WTC11 (cell line): ENCODE measurements at regions not wholly inside any gene's neighbourhood (a gene's known extent, or its start where the extent isn't known, plus 50 kb on each side); places are given as distances from the start of the nearest gene placed in this dataset.
A peak's percentile ranks its signal among the peaks of the same experiment; 100 is the strongest.

ENCODE experiments used
- ATAC-seq: fragments of 200-7000 bp; cut with Tn5 transposase; 2 replicates; pipeline ENCODE4 v1.10.0; 2021; ENCODE audit warnings: mild to moderate bottlenecking, moderate library complexity
- CTCF ChIA-PET: fragments of 300-600 bp; sonication (Branson Sonifier 250); formaldehyde crosslinking; loops from one replicate; lab custom pipeline; 2021; ENCODE audit warnings: antibody characterized with exemption; lab: Charles Lee
- POLR2A ChIA-PET: fragments of 350-600 bp; sonication (Branson Sonifier 250); formaldehyde crosslinking; loops from one replicate; lab custom pipeline; 2021; ENCODE audit warnings: antibody characterized with exemption; lab: Charles Lee
- DNase-seq: peaks from one replicate; pipeline ENCODE4 v3.0.0; 2021; ENCODE audit warnings: low spot score
- H3K27ac Mint-ChIP-seq: 2 replicates; pipeline ENCODE4 v1.8.0; 2021; ENCODE audit warnings: mixed read lengths
- H3K27me3 Mint-ChIP-seq: 2 replicates; pipeline ENCODE4 v1.8.0; 2021; ENCODE audit warnings: low read depth, mild to moderate bottlenecking, moderate library complexity, mixed read lengths
- H3K36me3 Mint-ChIP-seq: 2 replicates; pipeline ENCODE4 v1.8.0; 2021; ENCODE audit warnings: mixed read lengths
- H3K4me1 Mint-ChIP-seq: 2 replicates; pipeline ENCODE4 v1.8.0; 2022; ENCODE audit warnings: mixed read lengths
- H3K4me3 Mint-ChIP-seq: 2 replicates; pipeline ENCODE4 v1.8.0; 2021; ENCODE audit warnings: mild to moderate bottlenecking, moderate library complexity, mixed read lengths
- H3K9me3 Mint-ChIP-seq: 2 replicates; pipeline ENCODE4 v1.8.0; 2021; ENCODE audit warnings: mixed read lengths
- ARID4B ChIP-seq: sonication (generic); formaldehyde crosslinking; IDR thresholded peaks from 2 replicates; pipeline ENCODE4 v1.8.0; 2023; ENCODE audit warnings: missing genetic modification reagents, mild to moderate bottlenecking, borderline replicate concordance
- CREM ChIP-seq: sonication (generic); formaldehyde crosslinking; IDR thresholded peaks from 2 replicates; pipeline ENCODE4 v1.8.1; 2022; ENCODE audit warnings: mild to moderate bottlenecking, missing genetic modification reagents, moderate library complexity
- ELF4 ChIP-seq: sonication (generic); formaldehyde crosslinking; IDR thresholded peaks from 2 replicates; pipeline ENCODE4 v1.8.1; 2022; ENCODE audit warnings: low read depth, mild to moderate bottlenecking, moderate library complexity, missing genetic modification reagents
- FOXK1 ChIP-seq: sonication (generic); formaldehyde crosslinking; IDR thresholded peaks from 2 replicates; pipeline ENCODE4 v1.8.0; 2022; ENCODE audit warnings: mild to moderate bottlenecking, moderate library complexity, missing genetic modification reagents
- IRF1 ChIP-seq: sonication (generic); formaldehyde crosslinking; IDR thresholded peaks from 2 replicates; pipeline ENCODE4 v1.8.0; 2023; ENCODE audit warnings: missing genetic modification reagents
- NFYB ChIP-seq: sonication (generic); formaldehyde crosslinking; conservative IDR thresholded peaks from 2 replicates; pipeline ENCODE4 v1.8.0; 2022; ENCODE audit warnings: low read depth, missing genetic modification reagents
- NR3C1 ChIP-seq: sonication (generic); formaldehyde crosslinking; conservative IDR thresholded peaks from 2 replicates; pipeline ENCODE4 v1.8.1; 2023; ENCODE audit warnings: low read depth, mild to moderate bottlenecking, missing genetic modification reagents
- PRDM15 ChIP-seq: sonication (generic); formaldehyde crosslinking; IDR thresholded peaks from 2 replicates; pipeline ENCODE4 v1.8.0; 2022; ENCODE audit warnings: missing genetic modification reagents
- SMAD3 ChIP-seq: sonication (generic); formaldehyde crosslinking; IDR thresholded peaks from 2 replicates; pipeline ENCODE4 v1.8.0; 2022; ENCODE audit warnings: missing genetic modification reagents, mild to moderate bottlenecking, borderline replicate concordance
- SOX15 ChIP-seq: fragments of 250-450 bp; sonication (Bioruptor Pico); IDR thresholded peaks from 2 replicates; pipeline ENCODE4 v1.9.0; 2021; ENCODE audit warnings: mild to moderate bottlenecking
- TCF7 ChIP-seq: sonication (generic); formaldehyde crosslinking; IDR thresholded peaks from 2 replicates; pipeline ENCODE4 v1.8.0; 2022; ENCODE audit warnings: mild to moderate bottlenecking, low read depth, missing genetic modification reagents, moderate library complexity
- ZNF121 ChIP-seq: sonication (generic); formaldehyde crosslinking; IDR thresholded peaks from 2 replicates; pipeline ENCODE4 v1.8.0; 2023; ENCODE audit warnings: missing genetic modification reagents
- ZNF138 ChIP-seq: sonication (generic); formaldehyde crosslinking; conservative IDR thresholded peaks from 2 replicates; pipeline ENCODE4 v1.8.1; 2022; ENCODE audit warnings: mild to moderate bottlenecking, moderate library complexity, missing genetic modification reagents
- ZNF281 ChIP-seq: sonication (generic); formaldehyde crosslinking; IDR thresholded peaks from 2 replicates; pipeline ENCODE4 v1.8.0; 2023; ENCODE audit warnings: mild to moderate bottlenecking, missing genetic modification reagents
- ZNF317 ChIP-seq: sonication (generic); formaldehyde crosslinking; IDR thresholded peaks from 2 replicates; pipeline ENCODE4 v1.8.1; 2023; ENCODE audit warnings: low read depth, mild to moderate bottlenecking, moderate library complexity, missing genetic modification reagents, borderline replicate concordance
- ZNF671 ChIP-seq: fragments of 250-450 bp; sonication (Bioruptor Pico); IDR thresholded peaks from 2 replicates; pipeline ENCODE4 v1.8.0; 2021; ENCODE audit warnings: mild to moderate bottlenecking
- TF ChIP-seq, protein P1 (sequence below): sonication (generic); formaldehyde crosslinking; IDR thresholded peaks from 2 replicates; pipeline ENCODE4 v1.8.1; 2022; ENCODE audit warnings: missing genetic modification reagents, borderline replicate concordance
- TF ChIP-seq, protein P2 (sequence below): fragments of 200-600 bp; IDR thresholded peaks from 2 replicates; pipeline ENCODE4 v1.8.0; 2022; ENCODE audit warnings: antibody characterized with exemption

DNA sequence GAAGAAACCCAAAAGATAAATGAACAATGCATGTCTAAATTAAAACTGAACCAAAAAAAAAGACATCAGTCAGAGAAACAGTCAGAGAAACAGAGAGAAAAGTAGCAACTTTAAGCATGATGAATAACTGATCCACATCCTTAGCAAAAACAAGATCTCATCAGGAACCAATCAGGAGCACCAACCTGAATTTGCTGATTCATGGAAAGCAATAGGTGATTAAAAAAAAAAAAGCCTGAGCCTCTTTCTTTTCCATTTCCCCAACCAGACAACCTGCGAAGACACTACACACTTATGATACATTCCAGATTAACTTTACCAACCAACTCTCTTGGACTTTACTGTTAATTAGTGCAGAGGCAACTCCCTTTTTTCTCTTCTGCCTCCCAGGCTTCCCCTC, 112.7 kb upstream of the TAS2R1 start:
- no peak for TF ChIP-seq ARID4B (CRISPR knock-in tag)
- no peak for TF ChIP-seq ZNF671
- no peak for TF ChIP-seq FOXK1 (CRISPR knock-in tag)
- no peak for TF ChIP-seq NFYB (CRISPR knock-in tag)
- TF ChIP-seq ELF4 (CRISPR knock-in tag) = no peak
- no peak for TF ChIP-seq SOX15
- no peak for TF ChIP-seq ZNF121
- no peak for TF ChIP-seq ZNF317
- TF ChIP-seq, protein P1, sequence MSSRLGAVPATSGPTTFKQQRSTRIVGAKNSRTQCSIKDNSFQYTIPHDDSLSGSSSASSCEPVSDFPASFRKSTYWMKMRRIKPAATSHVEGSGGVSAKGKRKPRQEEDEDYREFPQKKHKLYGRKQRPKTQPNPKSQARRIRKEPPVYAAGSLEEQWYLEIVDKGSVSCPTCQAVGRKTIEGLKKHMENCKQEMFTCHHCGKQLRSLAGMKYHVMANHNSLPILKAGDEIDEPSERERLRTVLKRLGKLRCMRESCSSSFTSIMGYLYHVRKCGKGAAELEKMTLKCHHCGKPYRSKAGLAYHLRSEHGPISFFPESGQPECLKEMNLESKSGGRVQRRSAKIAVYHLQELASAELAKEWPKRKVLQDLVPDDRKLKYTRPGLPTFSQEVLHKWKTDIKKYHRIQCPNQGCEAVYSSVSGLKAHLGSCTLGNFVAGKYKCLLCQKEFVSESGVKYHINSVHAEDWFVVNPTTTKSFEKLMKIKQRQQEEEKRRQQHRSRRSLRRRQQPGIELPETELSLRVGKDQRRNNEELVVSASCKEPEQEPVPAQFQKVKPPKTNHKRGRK (CRISPR knock-in tag) = no peak
- TF ChIP-seq PRDM15 (CRISPR knock-in tag) = no peak
- TF ChIP-seq SMAD3 = no peak
- TF ChIP-seq TCF7 (CRISPR knock-in tag) = no peak
- ChIA-PET POLR2A (no interaction called here), CTCF (no interaction called here)
- ATAC-seq (no peak), DNase-seq (no peak)
- Mint-ChIP-seq H3K4me3 (no peak overlapping the region), H3K36me3 (no peaks in the 10 kb centered on the region; the same call in 1 of the 2 replicates), H3K9me3 (peaks cover 26% of the 10 kb centered on the region), H3K4me1 (peaks cover 23% of the 10 kb centered on the region), H3K27ac (no peak overlapping the region), H3K27me3 (no peaks in the 10 kb centered on the region; the same call in 1 of the 2 replicates)

DNA sequence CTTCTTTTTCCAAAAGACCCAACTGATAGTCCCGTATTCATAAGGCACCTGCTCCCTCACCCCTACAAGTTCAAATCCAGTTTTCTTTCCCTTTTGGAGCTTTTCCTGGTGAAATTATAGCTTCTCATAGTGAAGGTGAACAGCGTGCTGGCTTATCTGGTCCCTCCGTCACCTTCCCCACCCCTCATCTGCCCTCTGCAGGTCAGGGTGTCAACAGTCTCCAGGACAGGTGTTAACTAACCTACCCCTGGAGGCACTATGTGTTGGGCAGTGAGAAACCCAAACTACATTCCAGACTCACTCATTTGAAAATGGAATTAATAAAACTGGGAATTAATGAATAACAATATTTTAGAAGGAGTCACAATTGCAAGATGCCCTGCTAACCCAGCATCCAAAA, 109.0 kb upstream of the TAS2R1 start:
- DNase-seq (peak; percentile 44), ATAC-seq (peak; percentile 99)
- Mint-ChIP-seq H3K4me3 (no peak overlapping the region), H3K36me3 (no peaks in the 10 kb centered on the region), H3K27ac (no peak overlapping the region), H3K4me1 (peaks cover 23% of the 10 kb centered on the region), H3K27me3 (no peaks in the 10 kb centered on the region; the same call in 1 of the 2 replicates), H3K9me3 (no peaks in the 10 kb centered on the region)
- ChIA-PET CTCF (interaction anchor here (0.6 to 1.3 kb wide), 10 partner anchors 17 to 831 kb away, joined by 3 to 8 read pairs (median 4); no protein-coding TSS in a partner anchor), POLR2A (no interaction called here)
- TF ChIP-seq CREM (CRISPR knock-in tag) = no peak
- TF ChIP-seq NR3C1 (CRISPR knock-in tag) = no peak
- TF ChIP-seq ZNF281 (CRISPR knock-in tag) = no peak
- TF ChIP-seq ZNF671 = no peak
- TF ChIP-seq ZNF121 = no peak
- TF ChIP-seq, protein P2, sequence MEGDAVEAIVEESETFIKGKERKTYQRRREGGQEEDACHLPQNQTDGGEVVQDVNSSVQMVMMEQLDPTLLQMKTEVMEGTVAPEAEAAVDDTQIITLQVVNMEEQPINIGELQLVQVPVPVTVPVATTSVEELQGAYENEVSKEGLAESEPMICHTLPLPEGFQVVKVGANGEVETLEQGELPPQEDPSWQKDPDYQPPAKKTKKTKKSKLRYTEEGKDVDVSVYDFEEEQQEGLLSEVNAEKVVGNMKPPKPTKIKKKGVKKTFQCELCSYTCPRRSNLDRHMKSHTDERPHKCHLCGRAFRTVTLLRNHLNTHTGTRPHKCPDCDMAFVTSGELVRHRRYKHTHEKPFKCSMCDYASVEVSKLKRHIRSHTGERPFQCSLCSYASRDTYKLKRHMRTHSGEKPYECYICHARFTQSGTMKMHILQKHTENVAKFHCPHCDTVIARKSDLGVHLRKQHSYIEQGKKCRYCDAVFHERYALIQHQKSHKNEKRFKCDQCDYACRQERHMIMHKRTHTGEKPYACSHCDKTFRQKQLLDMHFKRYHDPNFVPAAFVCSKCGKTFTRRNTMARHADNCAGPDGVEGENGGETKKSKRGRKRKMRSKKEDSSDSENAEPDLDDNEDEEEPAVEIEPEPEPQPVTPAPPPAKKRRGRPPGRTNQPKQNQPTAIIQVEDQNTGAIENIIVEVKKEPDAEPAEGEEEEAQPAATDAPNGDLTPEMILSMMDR = no peak
- TF ChIP-seq ZNF138 (CRISPR knock-in tag) = no peak
- no peak for TF ChIP-seq IRF1 (CRISPR knock-in tag)
